Heart right ventricle (tissue), 16 donors: ENCODE measurements at regions not wholly inside any gene's neighbourhood (a gene's known extent, or its start where the extent isn't known, plus 50 kb on each side); places are given as distances from the start of the nearest gene placed in this dataset.

Source experiments
- ATAC-seq, 8 donors: fragments of 200-7000 bp; cut with Tn5 transposase; one replicate each; pipeline ENCODE4 v1.9.1; 2020; ENCODE audit warnings: mild to moderate bottlenecking in 8 of 8, moderate library complexity in 8 of 8, moderate number of reproducible peaks in 1 of 8
- DNase-seq, 2 donors: peaks; one replicate each; pipeline ENCODE4 v3.0.0-alpha.2; 2020
- H3K27ac ChIP-seq, 10 donors: fragments of 200-600 bp; sonication (generic) in 2 of 10; one replicate each; pipeline versions ENCODE4 v1.5.0 to v1.8.0; 2020 to 2022; ENCODE audit warnings: mild to moderate bottlenecking in 3 of 10
- H3K27me3 ChIP-seq, 7 donors: fragments of 200-600 bp; one replicate each; pipeline ENCODE4 v1.8.0; 2021 to 2022; ENCODE audit warnings: mild to moderate bottlenecking in 2 of 7
- H3K36me3 ChIP-seq, 9 donors: fragments of 200-600 bp; sonication (generic) in 1 of 9; one replicate each; pipeline versions ENCODE4 v1.5.0 to v1.8.0; 2020 to 2022; ENCODE audit warnings: mild to moderate bottlenecking in 2 of 9
- H3K4me1 ChIP-seq, 9 donors: fragments of 200-600 bp; sonication (generic) in 1 of 9; one replicate each; pipeline versions ENCODE4 v1.5.0 to v1.8.0; 2020 to 2022; ENCODE audit warnings: mild to moderate bottlenecking in 4 of 9
- H3K4me3 ChIP-seq, 10 donors: fragments of 200-600 bp; sonication (generic) in 2 of 10; one replicate each; pipeline versions ENCODE4 v1.5.0 to v1.8.0; 2020 to 2022; ENCODE audit warnings: mild to moderate bottlenecking in 7 of 10, moderate library complexity in 2 of 10
- H3K9me3 ChIP-seq, 11 donors: fragments of 200-600 bp in 10 of 11; sonication (generic) in 2 of 11; one replicate each; pipeline versions ENCODE4 v1.5.0 to v1.8.0; 2013 to 2022; ENCODE audit warnings: mild to moderate bottlenecking in 2 of 11, control low read depth in 1 of 11, moderate library complexity in 1 of 11
- CTCF ChIP-seq, 9 donors: fragments of 200-600 bp; sonication (generic) in 2 of 9; IDR thresholded peaks; one replicate each; pipeline versions ENCODE4 v1.5.0 to v1.8.0; 2021 to 2022; ENCODE audit warnings: antibody characterized with exemption in 9 of 9, mild to moderate bottlenecking in 5 of 9, moderate library complexity in 1 of 9
- WGBS, 2 donors: extraction: QIAGEN DNeasy Blood & Tissue Kit; methylation state at CpG; one replicate each; pipeline ENCODE4 v1.1.7; 2013; ENCODE audit warnings: inconsistent platforms in 1 of 2; 5-methylcytosine and 5-hydroxymethylcytosine counted together
- intact Hi-C, 10 donors: fragments of 100-400 bp; cut with DNase I; formaldehyde crosslinking; loops; one replicate each; pipeline versions ENCODE4 v1.11.1 to v1.14.2; 2022
- donor health status: Arrhythmogenic right ventricular cardiomyopathy.
- donor health status: ischemic (EF 13 %, LVEDD 7.1; RV severe dilation, severe dysfunction).
- donor health status: healthy with polysubstance abuse.
- donor health status: DM: no; HTN: yes; CAD: no.
- donor health status: DM: no; HTN: no; CAD: no.
- donor health status: ischemic (EF 25% LVEDD 6.9; RV normal size, moderate dysfunction).
- donor health status: ischemic (EF 25% LVEDD 5.7; RV mildly dilated, moderate dysfunction).
- donor health status: healthy.
- donor health status: DM: yes; HTN: yes; CAD: no.
- donor health status: Ischemic cardiomyopathy.
- donor health status: ischemic (EF 35%, LVEDD 5.7; RV mildly dilated, moderate dysfunction).
- donor health status: nonischemic (EF 11% LVEDD 7.7; RV severe dilation, severe dysfunction).
- donor health status: DM: yes; HTN: yes; CAD: no.
- donor health status: PGD.
- donor health status: ischemic (EF 29% LVEDD 5.4; RV normal size, mild dysfunction).
- donor health status: nonischemic (EF 23%, LVEDD 6.1; RV moderate dilation, normal function).

- no peak overlapping the region for H3K27ac ChIP-seq
- intact Hi-C loops, result no loop called here
- H3K27me3 ChIP-seq, result peaks cover 0 to 5% (median 0%) of the 10 kb centered on the region in 7 donors
- H3K4me3 ChIP-seq, result no peak overlapping the region
- peaks cover 0 to 3% (median 0%) of the 10 kb centered on the region in 9 donors for H3K4me1 ChIP-seq
- WGBS, 2 donors, result 85 to 92% methylated on average over 2 of the region's 2 CpGs
- ATAC-seq (no peak), DNase-seq (no peak)
- no peak for TF ChIP-seq CTCF (IDR thresholded peaks at IDR 0.05)
- H3K36me3 ChIP-seq, result no peaks in the 10 kb centered on the region
- peaks cover 0 to 6% (median 0%) of the 10 kb centered on the region in 11 donors for H3K9me3 ChIP-seq
Observed at GRCh38 chr2:21358976-21359375, 235.2 kb downstream of the TDRD15 start.

- TF ChIP-seq CTCF (IDR thresholded peaks at IDR 0.05), result no peak
- 91 to 94% methylated on average over 3 of the region's 3 CpGs for WGBS, 2 donors
- no peaks in the 10 kb centered on the region for H3K36me3 ChIP-seq
Observed at GRCh38 chr2:21361384-21361783, 237.6 kb downstream of the TDRD15 start.

GRCh38 chr2:21361957-21362486, 238.3 kb downstream of the TDRD15 start:
- H3K4me3 ChIP-seq, result no peak overlapping the region
- no peaks in the 10 kb centered on the region for H3K4me1 ChIP-seq
- H3K36me3 ChIP-seq, result no peaks in the 10 kb centered on the region
- 78 to 88% methylated on average over 5 of the region's 5 CpGs for WGBS, 2 donors
- H3K27ac ChIP-seq, result no peak overlapping the region
- H3K9me3 ChIP-seq, result no peaks in the 10 kb centered on the region
- peaks cover 0 to 5% (median 0%) of the 10 kb centered on the region in 7 donors for H3K27me3 ChIP-seq
- intact Hi-C loops, result no loop called here
- TF ChIP-seq CTCF (IDR thresholded peaks at IDR 0.05), result no peak
- no peak for DNase-seq
- no peak for ATAC-seq

More at GRCh38 chr2:21361384-21361783, 237.6 kb downstream of the TDRD15 start:
- H3K4me1 ChIP-seq, result no peaks in the 10 kb centered on the region
- intact Hi-C loops, result no loop called here
- H3K4me3 ChIP-seq, result no peak overlapping the region
- peaks cover 0 to 5% (median 0%) of the 10 kb centered on the region in 7 donors for H3K27me3 ChIP-seq
- no peak overlapping the region for H3K27ac ChIP-seq
- DNase-seq (no peak), ATAC-seq (no peak)
- no peaks in the 10 kb centered on the region for H3K9me3 ChIP-seq

- intact Hi-C loops, result no loop called here
Observed at GRCh38 chr2:21363364-21363763, 239.6 kb downstream of the TDRD15 start.

More at GRCh38 chr2:21363364-21363763, 239.6 kb downstream of the TDRD15 start:
- no peaks in the 10 kb centered on the region for H3K36me3 ChIP-seq
- TF ChIP-seq CTCF (IDR thresholded peaks at IDR 0.05), result no peak
- no peak for ATAC-seq
- H3K4me3 ChIP-seq, result no peak overlapping the region
- 80 to 83% methylated on average over 3 of the region's 3 CpGs for WGBS, 2 donors
- DNase-seq, result no peak
- H3K4me1 ChIP-seq, result no peaks in the 10 kb centered on the region
- no peaks in the 10 kb centered on the region for H3K9me3 ChIP-seq
- no peak overlapping the region for H3K27ac ChIP-seq
- H3K27me3 ChIP-seq, result peaks cover 0 to 5% (median 0%) of the 10 kb centered on the region in 7 donors
